ENCODE measurements at regions not wholly inside any gene's neighbourhood (a gene's known extent, or its start where the extent isn't known, plus 50 kb on each side); places are given as distances from the start of the nearest gene placed in this dataset.

GRCh38 chr6:134419716-134420115 is 101.8 kb upstream of the SGK1 start:
- Histone ChIP-seq H3K4me3 (ENCODE audit: low read length) (no peak overlapping the region), H2AFZ (ENCODE audit: low read length) (no peak overlapping the region), H3K79me2 (ENCODE audit: low read length) (no peaks in the 10 kb centered on the region), H3K27me3 (replicated peaks; ENCODE audit: insufficient read depth, low read length) (no peaks in the 10 kb centered on the region), H3K4me2 (ENCODE audit: low read depth, low read length) (no peak overlapping the region), H4K20me1 (ENCODE audit: insufficient read depth, low read length) (no peaks in the 10 kb centered on the region), H3K9me2 (replicated peaks; ENCODE audit: insufficient read depth, low read length) (no peaks in the 10 kb centered on the region), H3K36me3 (replicated peaks; ENCODE audit: insufficient read depth, low read length) (no peaks in the 10 kb centered on the region), H3K9ac (ENCODE audit: low read length) (no peak overlapping the region), H3F3A (ENCODE audit: insufficient read depth, low read length) (no peaks in the 10 kb centered on the region), H3K9me3 (replicated peaks; ENCODE audit: insufficient read depth, low read length) (no peaks in the 10 kb centered on the region), H3K4me1 (ENCODE audit: low read length) (no peaks in the 10 kb centered on the region), H3K27ac (ENCODE audit: low read length) (no peak overlapping the region)
- DNase-seq: no peak
- no peak for TF ChIP-seq EZH2 (optimal IDR thresholded peaks at IDR 0.05; ENCODE audit: low read depth, low read length)
- no peak for TF ChIP-seq EZH2phosphoT487 (IDR thresholded peaks at IDR 0.05; ENCODE audit: low read length)
- no peak for TF ChIP-seq CTCF (IDR thresholded peaks at IDR 0.05; ENCODE audit: low read length)

GRCh38 chr6:134416418-134417154 is 98.7 kb upstream of the SGK1 start:
- TF ChIP-seq CTCF (IDR thresholded peaks at IDR 0.05; ENCODE audit: low read length) (no peak), EZH2 (optimal IDR thresholded peaks at IDR 0.05; ENCODE audit: low read depth, low read length) (no peak), EZH2phosphoT487 (IDR thresholded peaks at IDR 0.05; ENCODE audit: low read length) (no peak)
- H3F3A ChIP-seq (ENCODE audit: insufficient read depth, low read length): no peaks in the 10 kb centered on the region
- no peak overlapping the region for H2AFZ ChIP-seq (ENCODE audit: low read length)
- H3K27ac ChIP-seq (ENCODE audit: low read length): no peak overlapping the region
- H3K27me3 ChIP-seq (replicated peaks; ENCODE audit: insufficient read depth, low read length): no peaks in the 10 kb centered on the region
- no peaks in the 10 kb centered on the region for H4K20me1 ChIP-seq (ENCODE audit: insufficient read depth, low read length)
- no peak overlapping the region for H3K9ac ChIP-seq (ENCODE audit: low read length)
- H3K9me3 ChIP-seq (replicated peaks; ENCODE audit: insufficient read depth, low read length): no peaks in the 10 kb centered on the region
- H3K4me3 ChIP-seq (ENCODE audit: low read length): no peak overlapping the region
- no peaks in the 10 kb centered on the region for H3K79me2 ChIP-seq (ENCODE audit: low read length)
- no peaks in the 10 kb centered on the region for H3K9me2 ChIP-seq (replicated peaks; ENCODE audit: insufficient read depth, low read length)
- DNase-seq: no peak
- no peak overlapping the region for H3K4me2 ChIP-seq (ENCODE audit: low read depth, low read length)
- H3K4me1 ChIP-seq (ENCODE audit: low read length): no peaks in the 10 kb centered on the region
- no peaks in the 10 kb centered on the region for H3K36me3 ChIP-seq (replicated peaks; ENCODE audit: insufficient read depth, low read length)

- no peaks in the 10 kb centered on the region for H3F3A ChIP-seq (ENCODE audit: insufficient read depth, low read length)
Observed at GRCh38 chr6:134415656-134416055, 97.7 kb upstream of the SGK1 start.

More at GRCh38 chr6:134415656-134416055, 97.7 kb upstream of the SGK1 start:
- no peak for TF ChIP-seq EZH2 (optimal IDR thresholded peaks at IDR 0.05; ENCODE audit: low read depth, low read length)
- no peak for TF ChIP-seq EZH2phosphoT487 (IDR thresholded peaks at IDR 0.05; ENCODE audit: low read length)
- TF ChIP-seq CTCF (IDR thresholded peaks at IDR 0.05; ENCODE audit: low read length): no peak
- H3K4me1 ChIP-seq (ENCODE audit: low read length): no peaks in the 10 kb centered on the region
- no peak overlapping the region for H2AFZ ChIP-seq (ENCODE audit: low read length)
- no peak for DNase-seq
- no peaks in the 10 kb centered on the region for H3K9me2 ChIP-seq (replicated peaks; ENCODE audit: insufficient read depth, low read length)
- H3K27me3 ChIP-seq (replicated peaks; ENCODE audit: insufficient read depth, low read length): no peaks in the 10 kb centered on the region
- H3K4me3 ChIP-seq (ENCODE audit: low read length): no peak overlapping the region
- no peaks in the 10 kb centered on the region for H3K36me3 ChIP-seq (replicated peaks; ENCODE audit: insufficient read depth, low read length)
- H3K79me2 ChIP-seq (ENCODE audit: low read length): no peaks in the 10 kb centered on the region
- no peak overlapping the region for H3K9ac ChIP-seq (ENCODE audit: low read length)
- no peak overlapping the region for H3K4me2 ChIP-seq (ENCODE audit: low read depth, low read length)
- H3K27ac ChIP-seq (ENCODE audit: low read length): no peak overlapping the region
- H4K20me1 ChIP-seq (ENCODE audit: insufficient read depth, low read length): no peaks in the 10 kb centered on the region
- no peaks in the 10 kb centered on the region for H3K9me3 ChIP-seq (replicated peaks; ENCODE audit: insufficient read depth, low read length)
